GM23248 (cell line): ENCODE measurements at regions not wholly inside any gene's neighbourhood (a gene's known extent, or its start where the extent isn't known, plus 50 kb on each side); places are given as distances from the start of the nearest gene placed in this dataset.

Experiments used
- DNase-seq: peaks from one replicate; pipeline ENCODE4 v3.0.0-alpha.2; 2015
- H2AFZ ChIP-seq: fragments of 200-600 bp; sonication (generic); 2 replicates; pipeline ENCODE4 v1.6.1; 2016; ENCODE audit warnings: antibody characterized with exemption
- H3F3A ChIP-seq: fragments of 200-600 bp; sonication (generic); 2 replicates; pipeline ENCODE4 v1.6.1; 2016; ENCODE audit warnings: mild to moderate bottlenecking, antibody characterized with exemption, mixed run types; ENCODE audit not compliant: insufficient read depth
- H3K27ac ChIP-seq: fragments of 200-600 bp; sonication (generic); 2 replicates; pipeline ENCODE4 v1.5.1; 2016; ENCODE audit warnings: mild to moderate bottlenecking
- H3K27me3 ChIP-seq: fragments of 200-600 bp; sonication (generic); replicated peaks from 2 replicates; pipeline ENCODE4 v1.6.1; 2016; ENCODE audit warnings: mild to moderate bottlenecking; ENCODE audit not compliant: insufficient read depth
- H3K36me3 ChIP-seq: fragments of 200-600 bp; sonication (generic); 2 replicates; pipeline ENCODE4 v1.6.1; 2016; ENCODE audit warnings: low read depth, mild to moderate bottlenecking
- H3K4me1 ChIP-seq: fragments of 200-600 bp; sonication (generic); 2 replicates; pipeline ENCODE4 v1.6.1; 2016; ENCODE audit warnings: mild to moderate bottlenecking; ENCODE audit not compliant: insufficient read depth
- H3K4me2 ChIP-seq: fragments of 200-600 bp; sonication (generic); one replicate; pipeline ENCODE4 v1.6.1; 2016; ENCODE audit warnings: mild to moderate bottlenecking; ENCODE audit not compliant: unreplicated experiment
- H3K4me3 ChIP-seq: fragments of 200-600 bp; sonication (generic); 2 replicates; pipeline ENCODE4 v1.5.1; 2016; ENCODE audit warnings: mild to moderate bottlenecking
- H3K79me2 ChIP-seq: fragments of 200-600 bp; sonication (generic); 2 replicates; pipeline ENCODE4 v1.6.1; 2016; ENCODE audit warnings: mild to moderate bottlenecking; ENCODE audit not compliant: insufficient read depth
- H3K9ac ChIP-seq: fragments of 200-600 bp; sonication (generic); 2 replicates; pipeline ENCODE4 v1.6.1; 2016; ENCODE audit warnings: mild to moderate bottlenecking
- H3K9me2 ChIP-seq: fragments of 200-600 bp; sonication (generic); 2 replicates; pipeline ENCODE4 v1.6.1; 2016; ENCODE audit warnings: mixed run types, mild to moderate bottlenecking, moderate library complexity; ENCODE audit not compliant: insufficient read depth
- H3K9me3 ChIP-seq: fragments of 200-600 bp; sonication (generic); one replicate; pipeline ENCODE4 v1.6.1; 2017; ENCODE audit warnings: low read depth
- H4K20me1 ChIP-seq: fragments of 200-600 bp; sonication (generic); 2 replicates; pipeline ENCODE4 v1.6.0; 2016; ENCODE audit not compliant: insufficient read depth
- EZH2 ChIP-seq: fragments of 200-600 bp; sonication (generic); IDR thresholded peaks from 2 replicates; pipeline ENCODE4 v1.6.1; 2018; ENCODE audit warnings: antibody characterized with exemption, mild to moderate bottlenecking; ENCODE audit not compliant: insufficient read depth, poor library complexity, severe bottlenecking
- EZH2phosphoT487 ChIP-seq: fragments of 200-600 bp; sonication (generic); IDR thresholded peaks from 2 replicates; pipeline ENCODE4 v1.6.1; 2018; ENCODE audit warnings: antibody characterized with exemption, moderate library complexity, mild to moderate bottlenecking, low read depth; ENCODE audit not compliant: insufficient read depth
- WGBS, 2 experiments: methylation state at CpG; one replicate each; pipeline ENCODE4 v1.1.6; 2015 to 2017; ENCODE audit warnings: low lambda C conversion rate in 2 of 2, low coverage in 1 of 2; ENCODE audit errors: missing lambda C conversion rate in 2 of 2; 5-methylcytosine and 5-hydroxymethylcytosine counted together
- in situ Hi-C: fragments of 300-500 bp; cut with MboI; formaldehyde crosslinking; loops from 2 replicates; pipeline ENCODE4 v1.15.0; 2020

- WGBS, 2 experiments, result 76 to 78% methylated on average over 4 of the region's 4 CpGs
- H3K9me3 ChIP-seq, result no peaks in the 10 kb centered on the region
- no peak overlapping the region for H2AFZ ChIP-seq
- H3K4me1 ChIP-seq, result no peaks in the 10 kb centered on the region
- no peak overlapping the region for H3K27ac ChIP-seq
- H3K9ac ChIP-seq, result no peak overlapping the region
- H3K79me2 ChIP-seq, result no peaks in the 10 kb centered on the region
- no peaks in the 10 kb centered on the region for H3K36me3 ChIP-seq
- TF ChIP-seq EZH2phosphoT487, result no peak
- no peak for TF ChIP-seq EZH2
- DNase-seq, result no peak
- H3K9me2 ChIP-seq, result no peaks in the 10 kb centered on the region
- H3K4me2 ChIP-seq, result no peak overlapping the region
- no peaks in the 10 kb centered on the region for H4K20me1 ChIP-seq
- H3F3A ChIP-seq, result no peaks in the 10 kb centered on the region
- H3K27me3 ChIP-seq, result no peaks in the 10 kb centered on the region; the same call in 1 of the 2 replicates
- in situ Hi-C loops, result no loop called here
- no peak overlapping the region for H3K4me3 ChIP-seq
These were observed 326.8 kb upstream of the SLC30A5 start for GRCh38 chr5:68766952-68767464.

- Histone ChIP-seq H4K20me1 (no peaks in the 10 kb centered on the region), H3K27me3 (no peaks in the 10 kb centered on the region; the same call in 1 of the 2 replicates), H3K4me1 (no peaks in the 10 kb centered on the region), H3K27ac (no peak overlapping the region), H3K9me2 (no peaks in the 10 kb centered on the region), H3K36me3 (no peaks in the 10 kb centered on the region), H3K4me2 (no peak overlapping the region), H3K79me2 (no peaks in the 10 kb centered on the region), H3K4me3 (no peak overlapping the region), H2AFZ (no peak overlapping the region), H3K9me3 (no peaks in the 10 kb centered on the region), H3K9ac (no peak overlapping the region), H3F3A (no peaks in the 10 kb centered on the region)
- no peak for DNase-seq
- in situ Hi-C loops, result no loop called here
- TF ChIP-seq EZH2, result no peak
- no peak for TF ChIP-seq EZH2phosphoT487
- 63 to 67% methylated on average over 3 of the region's 3 CpGs for WGBS, 2 experiments
These were observed 323.3 kb upstream of the SLC30A5 start for GRCh38 chr5:68770551-68770950.

DNA sequence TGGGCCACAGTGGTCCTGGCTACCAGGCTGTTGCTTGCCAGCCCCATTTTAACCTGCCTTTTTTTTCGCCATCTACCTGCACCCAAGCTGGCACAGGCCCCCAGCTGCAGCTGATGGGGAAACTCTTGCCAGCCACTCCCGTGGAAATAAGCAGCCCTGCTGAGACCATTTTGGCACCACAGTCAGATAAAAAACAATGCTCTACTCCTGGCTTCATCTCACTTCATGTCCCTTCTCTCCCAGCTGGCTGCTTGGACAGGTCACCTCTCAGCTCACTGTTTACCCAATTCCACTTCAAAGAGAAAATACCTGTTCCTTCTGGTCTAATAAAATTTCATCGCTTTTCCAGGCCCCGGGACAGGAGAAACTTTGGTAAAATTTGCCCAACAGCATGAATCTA, 322.6 kb upstream of the SLC30A5 start:
- TF ChIP-seq EZH2phosphoT487 (no peak), EZH2 (no peak)
- H3K27ac ChIP-seq, result no peak overlapping the region

DNA sequence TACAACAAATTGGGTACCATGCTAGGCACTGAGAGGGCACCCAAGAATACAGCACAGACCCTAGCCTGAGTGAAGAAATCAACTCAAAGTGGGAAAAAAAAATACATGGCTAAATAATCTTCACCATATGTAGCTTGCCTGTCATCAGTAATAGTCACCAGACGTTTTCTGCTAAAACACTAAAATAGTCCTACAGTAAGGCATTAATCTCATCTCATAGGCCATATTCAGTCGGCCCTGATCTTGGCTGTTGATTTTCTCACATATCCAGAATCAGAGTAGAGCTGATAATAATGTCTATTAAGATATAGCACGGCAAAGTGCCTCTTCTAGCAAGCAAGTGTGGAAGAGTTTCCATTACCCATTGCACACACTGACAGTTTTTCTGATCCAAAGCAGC, 322.1 kb upstream of the SLC30A5 start:
- no peaks in the 10 kb centered on the region for H4K20me1 ChIP-seq
- in situ Hi-C loops, result no loop called here
- 8 to 11% methylated on average over 3 of the region's 3 CpGs for WGBS, 2 experiments
- no peaks in the 10 kb centered on the region for H3K9me2 ChIP-seq
- no peak overlapping the region for H3K4me2 ChIP-seq
- no peaks in the 10 kb centered on the region for H3K4me1 ChIP-seq
- no peaks in the 10 kb centered on the region for H3K9me3 ChIP-seq
- TF ChIP-seq EZH2 (no peak), EZH2phosphoT487 (no peak)
- H3F3A ChIP-seq, result no peaks in the 10 kb centered on the region
- H3K27ac ChIP-seq, result no peak overlapping the region
- no peak overlapping the region for H3K9ac ChIP-seq
- H3K79me2 ChIP-seq, result no peaks in the 10 kb centered on the region
- no peak overlapping the region for H2AFZ ChIP-seq
- no peak for DNase-seq
- no peaks in the 10 kb centered on the region; the same call in 1 of the 2 replicates for H3K27me3 ChIP-seq
- no peaks in the 10 kb centered on the region for H3K36me3 ChIP-seq
- H3K4me3 ChIP-seq, result no peak overlapping the region

More for the DNA sequence above, 322.6 kb upstream of the SLC30A5 start:
- no peaks in the 10 kb centered on the region for H3K79me2 ChIP-seq
- H3K4me1 ChIP-seq, result no peaks in the 10 kb centered on the region
- DNase-seq, result no peak
- WGBS, 2 experiments, result 41 to 51% methylated on average over 4 of the region's 4 CpGs
- no peaks in the 10 kb centered on the region; the same call in 1 of the 2 replicates for H3K27me3 ChIP-seq
- no peak overlapping the region for H2AFZ ChIP-seq
- in situ Hi-C loops, result no loop called here
- no peaks in the 10 kb centered on the region for H3K9me3 ChIP-seq
- H4K20me1 ChIP-seq, result no peaks in the 10 kb centered on the region
- no peaks in the 10 kb centered on the region for H3K36me3 ChIP-seq
- no peaks in the 10 kb centered on the region for H3F3A ChIP-seq
- H3K4me2 ChIP-seq, result no peak overlapping the region
- no peak overlapping the region for H3K9ac ChIP-seq
- H3K4me3 ChIP-seq, result no peak overlapping the region
- no peaks in the 10 kb centered on the region for H3K9me2 ChIP-seq

- Histone ChIP-seq H2AFZ (no peak overlapping the region), H3K9me2 (no peaks in the 10 kb centered on the region), H3K79me2 (no peaks in the 10 kb centered on the region), H3K27ac (no peak overlapping the region), H3K36me3 (no peaks in the 10 kb centered on the region), H3F3A (no peaks in the 10 kb centered on the region), H3K9ac (no peak overlapping the region), H3K9me3 (no peaks in the 10 kb centered on the region), H3K4me1 (no peaks in the 10 kb centered on the region), H3K27me3 (no peaks in the 10 kb centered on the region), H3K4me3 (no peak overlapping the region), H4K20me1 (no peaks in the 10 kb centered on the region), H3K4me2 (no peak overlapping the region)
- in situ Hi-C loops, result no loop called here
- TF ChIP-seq EZH2, result no peak
- no peak for TF ChIP-seq EZH2phosphoT487
- no peak for DNase-seq
- 65 to 79% methylated on average over 3 of the region's 3 CpGs for WGBS, 2 experiments
These were observed 317.4 kb upstream of the SLC30A5 start for GRCh38 chr5:68776381-68776780.
